A172 (cell line): ENCODE measurements at regions not wholly inside any gene's neighbourhood (a gene's known extent, or its start where the extent isn't known, plus 50 kb on each side); places are given as distances from the start of the nearest gene placed in this dataset.

Experiments
- DNase-seq: peaks from one replicate; pipeline ENCODE4 v3.0.0-alpha.2; 2015; ENCODE audit warnings: low spot score

GRCh38 chr2:198417836-198418235 lies 613.4 kb downstream of the PLCL1 start:
- no peak for DNase-seq

GRCh38 chr2:198414976-198415375 lies 610.6 kb downstream of the PLCL1 start:
- DNase-seq = no peak

GRCh38 chr2:198411936-198412335 lies 607.5 kb downstream of the PLCL1 start:
- DNase-seq = no peak

GRCh38 chr2:198408171-198408570 lies 603.8 kb downstream of the PLCL1 start:
- no peak for DNase-seq

DNA sequence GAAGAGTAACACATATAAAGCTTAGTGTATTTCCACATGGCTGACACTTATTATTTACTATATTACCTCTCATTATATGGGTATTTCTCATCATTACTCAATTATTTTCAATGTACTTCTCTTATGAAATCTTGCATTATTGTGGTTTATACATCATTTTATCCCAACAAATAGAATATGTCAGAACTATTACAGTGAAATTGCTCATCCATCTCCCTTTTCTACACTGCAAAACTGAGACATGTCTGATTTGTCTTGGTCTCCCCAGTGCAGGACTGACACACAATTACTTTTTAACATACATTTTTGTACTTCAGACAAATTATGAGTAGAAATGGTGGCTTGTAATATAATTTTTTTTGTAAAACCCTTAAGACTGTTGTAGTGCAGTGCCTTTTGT lies 600.9 kb downstream of the PLCL1 start:
- DNase-seq = no peak

DNA sequence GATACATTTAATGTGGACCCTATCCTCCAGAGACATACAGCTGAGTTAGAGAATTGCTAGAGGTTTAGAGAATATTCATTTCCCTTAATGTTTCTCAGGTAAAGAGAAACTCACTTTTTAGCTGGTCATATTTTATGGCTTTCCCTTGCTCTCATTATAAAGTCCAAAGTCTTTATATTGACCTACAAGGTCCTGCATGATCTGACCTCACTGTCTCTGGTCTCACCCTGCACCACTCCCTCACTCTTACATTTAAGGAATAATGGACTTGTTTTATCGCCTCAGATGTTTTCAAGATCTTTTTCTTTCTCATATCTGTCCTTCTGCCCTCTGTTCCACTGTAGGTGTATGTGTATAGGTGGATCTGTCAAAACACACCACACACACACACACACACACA lies 597.3 kb downstream of the PLCL1 start:
- DNase-seq = no peak

GRCh38 chr2:198400999-198401398 lies 596.6 kb downstream of the PLCL1 start:
- DNase-seq = no peak

DNA sequence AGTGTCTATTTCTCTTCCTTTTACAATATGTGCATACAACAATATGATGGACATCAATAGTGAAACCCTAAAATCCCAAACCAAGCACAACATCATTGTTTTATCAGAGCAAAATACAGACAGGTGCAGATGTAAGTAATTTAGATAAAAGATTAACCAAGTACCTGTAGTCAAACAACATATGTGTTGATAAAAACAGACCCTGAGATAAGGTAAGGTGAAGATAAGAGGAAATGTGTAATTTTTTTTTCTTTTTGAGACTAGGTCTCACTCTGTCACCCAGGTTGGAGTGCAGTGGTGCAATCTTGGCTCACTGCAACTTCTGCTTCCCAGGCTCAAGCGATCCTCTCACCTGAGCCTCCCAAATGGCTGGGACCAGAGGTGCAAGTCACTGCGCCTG lies 589.8 kb downstream of the PLCL1 start:
- DNase-seq = no peak

- no peak for DNase-seq
These were observed 586.3 kb downstream of the PLCL1 start for GRCh38 chr2:198390670-198391069.

- DNase-seq = no peak
These were observed 583.3 kb downstream of the PLCL1 start for GRCh38 chr2:198387677-198388076.

DNA sequence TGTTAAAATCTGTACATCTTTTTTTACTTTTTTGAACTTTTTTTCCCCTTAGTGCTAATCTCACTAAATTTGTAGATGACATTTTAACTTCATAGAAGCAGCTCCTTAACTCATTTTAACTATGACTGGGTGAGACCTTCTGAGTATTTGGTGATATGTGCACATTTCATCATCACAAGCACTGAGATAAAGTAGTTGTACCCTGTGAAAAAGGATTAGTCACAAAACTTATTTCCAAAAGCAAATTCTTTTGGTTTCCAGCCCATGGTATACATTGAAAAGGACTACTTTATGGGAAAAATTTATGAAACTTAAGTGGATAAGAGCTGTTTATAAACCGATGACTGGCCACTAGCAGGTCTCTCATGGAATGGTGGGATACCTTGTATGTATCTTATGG lies 581.5 kb downstream of the PLCL1 start:
- no peak for DNase-seq

GRCh38 chr2:198385326-198385725 lies 580.9 kb downstream of the PLCL1 start:
- DNase-seq = no peak

DNA sequence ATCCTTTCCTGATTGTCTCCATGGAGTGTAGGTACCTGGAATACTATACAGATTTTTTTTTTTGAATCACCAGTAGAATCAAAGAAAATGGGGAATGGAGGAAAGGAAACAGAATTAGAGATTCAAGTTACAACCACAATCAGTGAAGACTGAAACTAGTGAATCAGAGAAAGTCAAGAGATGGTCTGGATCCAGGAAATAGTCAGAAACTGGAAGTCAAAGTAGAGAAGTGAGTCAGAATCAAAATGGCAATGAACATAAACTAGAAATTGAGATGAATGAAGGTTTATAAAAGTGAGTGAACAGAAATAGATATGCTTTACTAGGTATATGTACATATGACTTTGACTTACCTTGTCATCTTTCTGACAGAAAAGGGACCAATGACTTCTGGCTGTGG lies 579.0 kb downstream of the PLCL1 start:
- DNase-seq = no peak

- DNase-seq = no peak
These were observed 578.4 kb downstream of the PLCL1 start for GRCh38 chr2:198382811-198383210.

GRCh38 chr2:198376677-198377076 lies 572.3 kb downstream of the PLCL1 start:
- DNase-seq = peak; percentile 49

DNA sequence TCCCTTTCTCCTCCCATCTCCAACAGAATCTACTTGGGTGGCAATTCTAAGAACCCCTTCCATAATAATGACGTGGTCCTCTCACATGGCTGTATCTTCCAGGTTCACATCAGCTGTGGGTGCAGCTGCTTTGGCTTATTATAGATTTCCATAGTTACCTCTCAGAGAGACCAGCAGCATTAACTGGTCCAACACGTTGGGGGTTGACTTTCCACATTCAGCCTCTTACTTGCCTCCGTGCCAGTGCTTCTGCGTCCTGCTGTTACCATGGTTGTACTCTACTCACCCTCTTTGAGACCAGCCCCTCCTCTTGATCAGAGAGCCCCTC lies 570.7 kb downstream of the PLCL1 start:
- DNase-seq = no peak

- peak; percentile 62 for DNase-seq
These were observed 570.1 kb downstream of the PLCL1 start for GRCh38 chr2:198374375-198375082.

DNA sequence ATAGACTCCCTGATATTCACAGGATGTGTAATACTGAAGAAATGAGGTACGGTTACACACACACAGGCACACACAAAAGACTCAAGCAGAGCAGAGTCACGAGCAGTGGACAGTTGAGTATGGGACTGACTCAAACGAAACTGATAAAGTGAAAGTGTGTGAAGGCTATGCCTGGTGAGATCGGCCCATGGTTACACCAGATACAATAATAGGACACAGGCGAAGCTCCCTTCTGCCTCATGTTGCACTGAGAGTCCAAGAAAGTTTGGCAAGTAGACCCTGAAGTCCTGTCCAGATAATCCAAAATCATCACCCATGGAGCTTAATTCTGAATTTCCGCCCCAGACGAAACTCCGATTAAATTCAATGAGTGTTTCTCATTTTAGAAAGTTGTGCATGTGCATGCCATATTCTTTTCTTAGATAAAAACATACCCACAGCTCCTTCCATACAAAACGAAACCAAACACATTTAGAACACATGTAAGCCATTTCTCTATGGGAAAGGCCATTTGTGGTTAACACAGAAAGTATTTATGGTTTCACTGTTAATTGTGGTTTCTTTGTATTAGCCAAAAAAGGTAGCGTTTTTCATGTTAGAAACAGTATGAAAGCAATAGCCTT lies 567.6 kb downstream of the PLCL1 start:
- peak; percentile 59 for DNase-seq

GRCh38 chr2:198371329-198371728 lies 566.9 kb downstream of the PLCL1 start:
- no peak for DNase-seq

- no peak for DNase-seq
These were observed 563.7 kb downstream of the PLCL1 start for GRCh38 chr2:198368089-198368488.

DNA sequence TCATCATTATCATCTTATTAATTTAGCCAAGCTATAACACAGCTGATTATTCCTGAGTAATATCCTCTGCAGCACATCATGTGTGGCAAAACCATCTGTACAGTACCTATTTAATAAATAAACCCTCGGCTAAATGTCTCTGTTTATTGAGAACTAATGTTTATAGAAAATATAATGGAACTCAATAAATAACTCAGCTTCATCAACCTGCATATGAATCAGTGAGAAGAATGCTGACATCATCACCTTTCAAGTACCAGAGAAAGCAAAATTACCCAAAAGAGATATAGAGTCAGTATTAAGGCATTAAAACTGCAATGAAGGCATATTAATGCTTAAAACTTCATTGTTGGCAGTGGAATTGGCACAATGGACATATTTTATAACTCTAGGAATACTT lies 558.3 kb downstream of the PLCL1 start:
- DNase-seq = no peak

- DNase-seq = no peak
These were observed 554.9 kb downstream of the PLCL1 start for GRCh38 chr2:198359308-198359707.

- DNase-seq = no peak
These were observed 551.8 kb downstream of the PLCL1 start for GRCh38 chr2:198356157-198356556.

DNA sequence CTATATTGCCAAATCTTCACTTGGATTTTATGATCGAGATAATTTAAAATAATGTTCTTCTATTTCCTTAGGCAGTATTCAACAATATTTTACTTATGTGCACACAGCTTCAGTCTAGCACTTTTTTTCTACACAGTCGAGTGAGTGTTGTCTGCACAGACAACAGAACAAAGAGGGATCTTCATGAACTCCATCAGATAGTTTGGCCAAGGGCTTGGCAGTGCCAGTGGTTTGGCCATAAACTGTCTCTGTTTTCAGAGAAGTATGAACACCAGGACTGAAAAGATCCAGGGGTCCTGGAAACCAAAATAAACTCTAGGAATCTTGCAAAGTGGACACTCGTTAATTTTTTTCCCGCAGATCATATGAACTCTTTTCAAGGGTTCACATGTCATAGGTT lies 547.3 kb downstream of the PLCL1 start:
- DNase-seq = no peak
